Transverse colon (tissue), 4 donors: ENCODE measurements at regions not wholly inside any gene's neighbourhood (a gene's known extent, or its start where the extent isn't known, plus 50 kb on each side); places are given as distances from the start of the nearest gene placed in this dataset.

Source experiments
- DNase-seq: peaks from one replicate; pipeline ENCODE4 v3.0.0-alpha.2; 2019
- H3K27ac ChIP-seq, 4 donors: fragments of 200-600 bp; sonication (generic); 2 replicates each; pipeline ENCODE4 v1.5.1; 2016 to 2018; ENCODE audit warnings: inconsistent platforms in 4 of 4
- H3K27me3 ChIP-seq: fragments of 200-600 bp; sonication (generic); 2 replicates; pipeline ENCODE4 v1.5.1; 2017; ENCODE audit warnings: inconsistent platforms
- H3K36me3 ChIP-seq, 4 donors: fragments of 200-600 bp; sonication (generic); 2 replicates each; pipeline ENCODE4 v1.5.1; 2017 to 2019; ENCODE audit warnings: inconsistent platforms in 4 of 4
- H3K4me1 ChIP-seq, 4 donors: fragments of 200-600 bp; sonication (generic); 2 replicates each; pipeline ENCODE4 v1.5.1; 2017 to 2020; ENCODE audit warnings: inconsistent platforms in 4 of 4
- H3K4me3 ChIP-seq, 4 donors: fragments of 200-600 bp; sonication (generic); 1 replicate in 1 of 4; 2 replicates in 3 of 4; pipeline versions ENCODE4 v1.5.1 to v1.6.1; 2017 to 2019; ENCODE audit warnings: inconsistent platforms in 4 of 4
- H3K9me3 ChIP-seq, 2 donors: fragments of 200-600 bp; sonication (generic); 2 replicates each; pipeline ENCODE4 v1.5.1; 2017 to 2019; ENCODE audit warnings: inconsistent platforms in 2 of 2
- CTCF ChIP-seq, 5 experiments: fragments of 200-600 bp in 3 of 5; fragments of 450-650 bp in 2 of 5; sonication (generic) in 3 of 5; IDR thresholded peaks; 1 replicate in 2 of 5; 2 replicates in 3 of 5; pipeline ENCODE4 v1.5.1; 2016 to 2017; ENCODE audit warnings: antibody characterized with exemption in 5 of 5, inconsistent platforms in 3 of 5, mild to moderate bottlenecking in 2 of 5, moderate library complexity in 1 of 5
- EP300 ChIP-seq: sonication (generic); formaldehyde crosslinking; IDR thresholded peaks from one replicate; pipeline ENCODE4 v1.6.1; 2017; ENCODE audit warnings: antibody characterized with exemption, low read depth
- POLR2A ChIP-seq: fragments of 450-650 bp; IDR thresholded peaks from one replicate; pipeline ENCODE4 v1.6.1; 2016; ENCODE audit warnings: antibody characterized with exemption, mild to moderate bottlenecking, moderate library complexity
- POLR2AphosphoS5 ChIP-seq, 3 donors: sonication (generic); formaldehyde crosslinking; IDR thresholded peaks; one replicate each; pipeline ENCODE4 v1.6.1; 2016; ENCODE audit warnings: antibody characterized with exemption in 3 of 3
- WGBS, 2 donors: methylation state at CpG; one replicate each; pipeline ENCODE4 v1.1.5; 2018; ENCODE audit warnings: low coverage in 1 of 2; 5-methylcytosine and 5-hydroxymethylcytosine counted together
- in situ Hi-C, 4 donors: fragments of 200-750 bp; cut with MboI; loops; one replicate each; pipeline versions ENCODE4 v1.15.0 to v1.15.1; 2017; ENCODE audit warnings: low sequenced_read_pairs in 3 of 4, low pct_ligation_motif_present in 1 of 4, low pct_unique_long_range_greater_than_20kb in 1 of 4
- intact Hi-C: fragments of 100-400 bp; cut with DNase I; formaldehyde crosslinking; loops from one replicate; pipeline ENCODE4 v1.15.1; 2023; ENCODE audit warnings: low total_unique reads

- intact Hi-C loops, result no loop called here
- in situ Hi-C loops, result loop anchor here in 1 of 4 donors (25.0 kb wide), 1 partner anchor 256 kb away; no protein-coding TSS in a partner anchor
- Histone ChIP-seq H3K27me3 (no peaks in the 10 kb centered on the region), H3K4me3 (no peak overlapping the region), H3K4me1 (peaks cover 0 to 15% (median 12%) of the 10 kb centered on the region in 4 donors), H3K9me3 (no peaks in the 10 kb centered on the region), H3K27ac (peak overlapping the region in 1 of 4 donors; percentile 28), H3K36me3 (no peaks in the 10 kb centered on the region)
- WGBS, 2 donors, result 25 to 47% methylated on average over 4 of the region's 4 CpGs
- TF ChIP-seq CTCF (IDR thresholded peaks at IDR 0.05) (no peak), POLR2A (no peak), EP300 (no peak), POLR2AphosphoS5 (IDR thresholded peaks at IDR 0.05) (peak in 1 of 3 donors; percentile 45)
- DNase-seq, result no peak
Measured at GRCh38 chr18:24868760-24869237, 408.4 kb downstream of the HRH4 start.

- Histone ChIP-seq H3K27me3 (no peaks in the 10 kb centered on the region), H3K36me3 (no peaks in the 10 kb centered on the region), H3K4me3 (no peak overlapping the region), H3K9me3 (no peaks in the 10 kb centered on the region), H3K4me1 (peaks cover 0 to 15% (median 12%) of the 10 kb centered on the region in 4 donors), H3K27ac (peak overlapping the region in 1 of 4 donors; percentile 28)
- WGBS, 2 donors, result 38 to 78% methylated on average over 3 of the region's 3 CpGs
- intact Hi-C loops (no loop called here), in situ Hi-C loops (loop anchor here in 1 of 4 donors (25.0 kb wide), 1 partner anchor 257 kb away; no protein-coding TSS in a partner anchor)
- DNase-seq, result no peak
- TF ChIP-seq EP300, result no peak
- no peak for TF ChIP-seq POLR2AphosphoS5 (IDR thresholded peaks at IDR 0.05)
- no peak for TF ChIP-seq CTCF (IDR thresholded peaks at IDR 0.05)
- TF ChIP-seq POLR2A, result no peak
Measured at GRCh38 chr18:24869285-24869684, 408.8 kb downstream of the HRH4 start.

- no peak overlapping the region for H3K27ac ChIP-seq
- no peaks in the 10 kb centered on the region for H3K36me3 ChIP-seq
- no peaks in the 10 kb centered on the region for H3K27me3 ChIP-seq
- no peak overlapping the region for H3K4me3 ChIP-seq
- in situ Hi-C loops (loop anchor here in 1 of 4 donors (10.0 kb wide), 1 partner anchor 960 kb away; no protein-coding TSS in a partner anchor), intact Hi-C loops (no loop called here)
- H3K4me1 ChIP-seq, result no peaks in the 10 kb centered on the region
- no peak for DNase-seq
- H3K9me3 ChIP-seq, result no peaks in the 10 kb centered on the region
- 20 to 82% methylated on average over 1 to 3 of the region's 3 CpGs for WGBS, 2 donors
- TF ChIP-seq POLR2A (no peak), EP300 (no peak), CTCF (IDR thresholded peaks at IDR 0.05) (no peak), POLR2AphosphoS5 (IDR thresholded peaks at IDR 0.05) (no peak)
Measured at GRCh38 chr18:24875286-24875685, 414.8 kb downstream of the HRH4 start.

GRCh38 chr18:24875777-24876176 is 415.3 kb downstream of the HRH4 start:
- no peaks in the 10 kb centered on the region for H3K9me3 ChIP-seq
- H3K27me3 ChIP-seq, result no peaks in the 10 kb centered on the region
- DNase-seq, result no peak
- H3K36me3 ChIP-seq, result no peaks in the 10 kb centered on the region
- TF ChIP-seq POLR2AphosphoS5 (IDR thresholded peaks at IDR 0.05) (no peak), EP300 (no peak), POLR2A (no peak), CTCF (IDR thresholded peaks at IDR 0.05) (no peak)
- no peaks in the 10 kb centered on the region for H3K4me1 ChIP-seq
- no peak overlapping the region for H3K27ac ChIP-seq
- in situ Hi-C loops, result loop anchor here in 1 of 4 donors (10.0 kb wide), 1 partner anchor 959 kb away; no protein-coding TSS in a partner anchor
- intact Hi-C loops, result no loop called here
- WGBS, 2 donors, result 33% methylated on average over 1 of the region's 1 CpG; no CpG with 5 or more reads in 1 of the 2 donors
- H3K4me3 ChIP-seq, result no peak overlapping the region
